ENCODE measurements at regions not wholly inside any gene's neighbourhood (a gene's known extent, or its start where the extent isn't known, plus 50 kb on each side); places are given as distances from the start of the nearest gene placed in this dataset.
"Not testable (repeated sequence)": the region's sequence is repeated elsewhere in the genome, so short reads cannot be mapped to it uniquely, and the experiment has no call there.

DNA sequence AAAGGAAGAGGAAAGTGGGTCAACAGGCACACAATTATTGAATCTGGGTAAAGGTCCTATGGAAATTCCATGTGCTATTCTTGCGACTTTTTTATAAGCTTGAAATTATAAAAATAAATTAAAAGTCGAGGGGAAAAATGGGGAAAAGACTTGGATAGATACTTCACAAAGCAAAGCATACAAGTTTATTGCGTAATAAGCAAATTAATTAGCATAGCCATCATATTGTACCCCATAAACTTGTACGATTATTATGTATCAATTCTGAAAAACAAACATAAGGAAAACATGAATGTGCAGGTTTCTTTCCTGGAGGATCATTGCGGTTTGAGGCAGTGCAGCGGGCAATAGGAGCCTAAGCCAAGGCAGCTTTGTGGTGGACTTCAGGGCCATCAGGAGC is 351.6 kb upstream of the NOX3 start:
- ChIA-PET POLR2A (no interaction called here), CTCF (ENCODE audit: unreplicated experiment) (no interaction called here)
- Histone ChIP-seq H3K4me2 (ENCODE audit: low read length) (no peak overlapping the region), H2AFZ (ENCODE audit: low read length) (no peak overlapping the region), H3K9me3 (ENCODE audit: low read length) (no peaks in the 10 kb centered on the region), H3K27ac (ENCODE audit: low read depth, low read length, poor library complexity, severe bottlenecking) (no peak overlapping the region), H3K79me2 (ENCODE audit: insufficient read depth, low read depth, low read length) (no peaks in the 10 kb centered on the region), H3K4me1 (ENCODE audit: insufficient read depth, low read length, poor library complexity, severe bottlenecking) (no peaks in the 10 kb centered on the region), H4K20me1 (ENCODE audit: insufficient read depth, low read length) (no peaks in the 10 kb centered on the region), H3K9me2 (ENCODE audit: insufficient read depth, low read length) (no peaks in the 10 kb centered on the region), H3K4me3 (ENCODE audit: low read depth, low read length, poor library complexity, severe bottlenecking) (no peak overlapping the region), H3K36me3 (ENCODE audit: insufficient read depth, low read length) (no peaks in the 10 kb centered on the region)
- DNase-seq (ENCODE audit: low spot score), result no peak
- intact Hi-C loops (cut with micrococcal nuclease; ENCODE audit: unreplicated experiment), result no loop called here
- TF ChIP-seq, protein P1, sequence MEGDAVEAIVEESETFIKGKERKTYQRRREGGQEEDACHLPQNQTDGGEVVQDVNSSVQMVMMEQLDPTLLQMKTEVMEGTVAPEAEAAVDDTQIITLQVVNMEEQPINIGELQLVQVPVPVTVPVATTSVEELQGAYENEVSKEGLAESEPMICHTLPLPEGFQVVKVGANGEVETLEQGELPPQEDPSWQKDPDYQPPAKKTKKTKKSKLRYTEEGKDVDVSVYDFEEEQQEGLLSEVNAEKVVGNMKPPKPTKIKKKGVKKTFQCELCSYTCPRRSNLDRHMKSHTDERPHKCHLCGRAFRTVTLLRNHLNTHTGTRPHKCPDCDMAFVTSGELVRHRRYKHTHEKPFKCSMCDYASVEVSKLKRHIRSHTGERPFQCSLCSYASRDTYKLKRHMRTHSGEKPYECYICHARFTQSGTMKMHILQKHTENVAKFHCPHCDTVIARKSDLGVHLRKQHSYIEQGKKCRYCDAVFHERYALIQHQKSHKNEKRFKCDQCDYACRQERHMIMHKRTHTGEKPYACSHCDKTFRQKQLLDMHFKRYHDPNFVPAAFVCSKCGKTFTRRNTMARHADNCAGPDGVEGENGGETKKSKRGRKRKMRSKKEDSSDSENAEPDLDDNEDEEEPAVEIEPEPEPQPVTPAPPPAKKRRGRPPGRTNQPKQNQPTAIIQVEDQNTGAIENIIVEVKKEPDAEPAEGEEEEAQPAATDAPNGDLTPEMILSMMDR (conservative IDR thresholded peaks at IDR 0.05; ENCODE audit: low read length), result no peak
- TF ChIP-seq EZH2phosphoT487 (IDR thresholded peaks at IDR 0.05; ENCODE audit: borderline replicate concordance, low read depth, low read length), result no peak
- no TSS peak for BruUV-seq (replicated peaks)

DNA sequence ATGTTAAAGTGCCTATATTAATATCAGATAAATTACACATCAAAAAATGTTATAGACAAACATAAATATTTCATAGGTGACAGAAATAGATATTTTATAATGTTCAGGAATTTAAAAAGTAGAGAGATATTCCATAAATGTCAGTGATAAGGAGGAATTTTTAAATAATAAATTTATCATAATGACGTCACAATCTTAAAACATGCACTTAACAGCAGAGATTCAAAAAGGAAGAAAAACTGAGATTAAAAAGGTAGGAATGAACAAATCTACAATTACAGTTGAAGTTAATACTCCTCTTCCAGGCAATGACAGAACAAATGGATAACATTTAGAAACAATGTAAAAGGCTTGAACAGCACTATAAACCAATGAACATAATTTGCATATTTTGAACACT is 345.4 kb upstream of the NOX3 start:
- ChIA-PET CTCF (ENCODE audit: unreplicated experiment) (no interaction called here), POLR2A (no interaction called here)
- Histone ChIP-seq H3K36me3 (ENCODE audit: insufficient read depth, low read length) (no peaks in the 10 kb centered on the region), H3K79me2 (ENCODE audit: insufficient read depth, low read depth, low read length) (no peaks in the 10 kb centered on the region), H3K9me2 (ENCODE audit: insufficient read depth, low read length) (no peaks in the 10 kb centered on the region), H3K4me2 (ENCODE audit: low read length) (no peak overlapping the region), H3K4me1 (ENCODE audit: insufficient read depth, low read length, poor library complexity, severe bottlenecking) (no peaks in the 10 kb centered on the region), H2AFZ (ENCODE audit: low read length) (no peak overlapping the region), H3K27ac (ENCODE audit: low read depth, low read length, poor library complexity, severe bottlenecking) (no peak overlapping the region), H3K9me3 (ENCODE audit: low read length) (no peaks in the 10 kb centered on the region; the same call in 1 of the 2 replicates), H4K20me1 (ENCODE audit: insufficient read depth, low read length) (no peaks in the 10 kb centered on the region), H3K4me3 (ENCODE audit: low read depth, low read length, poor library complexity, severe bottlenecking) (no peak overlapping the region)
- TF ChIP-seq, protein P1 (conservative IDR thresholded peaks at IDR 0.05; ENCODE audit: low read length), result no peak
- TF ChIP-seq EZH2phosphoT487 (IDR thresholded peaks at IDR 0.05; ENCODE audit: borderline replicate concordance, low read depth, low read length), result no peak
- DNase-seq (ENCODE audit: low spot score), result no peak
- BruUV-seq (replicated peaks), result no TSS peak
- intact Hi-C loops (cut with micrococcal nuclease; ENCODE audit: unreplicated experiment), result no loop called here

DNA sequence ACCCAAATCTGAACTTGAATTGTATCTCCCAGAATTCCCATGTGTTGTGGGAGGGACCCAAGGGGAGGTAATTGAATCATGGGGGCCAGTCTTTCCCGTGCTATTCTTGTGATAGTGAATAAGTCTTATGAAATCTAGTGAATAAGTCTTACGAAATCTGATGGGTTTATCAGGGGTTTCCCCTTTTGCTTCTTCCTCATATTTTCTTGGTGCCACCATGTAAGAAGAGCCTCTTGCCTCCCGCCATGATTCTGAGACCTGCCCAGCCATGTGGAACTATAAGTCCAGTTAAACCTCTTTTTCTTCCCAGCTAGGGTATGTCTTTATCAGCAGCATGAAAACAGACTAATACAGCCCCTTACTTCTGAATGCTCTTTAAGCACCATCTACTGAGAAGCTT is 343.2 kb upstream of the NOX3 start:
- POLR2A ChIA-PET; H4K20me1 ChIP-seq (ENCODE audit: insufficient read depth, low read length); H3K27ac ChIP-seq (ENCODE audit: low read depth, low read length, poor library complexity, severe bottlenecking); H2AFZ ChIP-seq (ENCODE audit: low read length); H3K9me2 ChIP-seq (ENCODE audit: insufficient read depth, low read length); H3K4me3 ChIP-seq (ENCODE audit: low read depth, low read length, poor library complexity, severe bottlenecking); H3K4me2 ChIP-seq (ENCODE audit: low read length); H3K79me2 ChIP-seq (ENCODE audit: insufficient read depth, low read depth, low read length); H3K9me3 ChIP-seq (ENCODE audit: low read length); CTCF ChIA-PET (ENCODE audit: unreplicated experiment); DNase-seq (ENCODE audit: low spot score); BruUV-seq (replicated peaks); H3K36me3 ChIP-seq (ENCODE audit: insufficient read depth, low read length); H3K4me1 ChIP-seq (ENCODE audit: insufficient read depth, low read length, poor library complexity, severe bottlenecking); intact Hi-C loops (cut with micrococcal nuclease; ENCODE audit: unreplicated experiment): not testable (repeated sequence)

Measured in OCI-LY7 (cell line).